Tongue (tissue), 1 donor: ENCODE measurements at regions not wholly inside any gene's neighbourhood (a gene's known extent, or its start where the extent isn't known, plus 50 kb on each side); places are given as distances from the start of the nearest gene placed in this dataset.
"Not testable (repeated sequence)": the region's sequence is repeated elsewhere in the genome, so short reads cannot be mapped to it uniquely, and the experiment has no call there.

Source experiments
- DNase-seq: peaks from one replicate; pipeline ENCODE4 v3.0.0-alpha.2; 2015

GRCh38 chr6:51060262-51060762 lies 241.6 kb downstream of the TFAP2B start:
- no peak for DNase-seq

- DNase-seq = no peak
Observed at GRCh38 chr6:51062166-51062722, 243.6 kb downstream of the TFAP2B start.

GRCh38 chr6:51077821-51078518 lies 259.3 kb downstream of the TFAP2B start:
- no peak for DNase-seq

- DNase-seq = no peak
Observed at GRCh38 chr6:51090343-51090742, 271.7 kb downstream of the TFAP2B start.

GRCh38 chr6:51093871-51094270 lies 275.2 kb downstream of the TFAP2B start:
- DNase-seq = no peak

- DNase-seq = no peak
Observed at GRCh38 chr6:51094271-51094670, 275.6 kb downstream of the TFAP2B start.

- DNase-seq = no peak
Observed at GRCh38 chr6:51098246-51098645, 279.6 kb downstream of the TFAP2B start.

- no peak for DNase-seq
Observed at GRCh38 chr6:51098791-51099190, 280.1 kb downstream of the TFAP2B start.

- DNase-seq = no peak
Observed at GRCh38 chr6:51099201-51099600, 280.5 kb downstream of the TFAP2B start.

GRCh38 chr6:51105357-51105756 lies 286.7 kb downstream of the TFAP2B start:
- DNase-seq = no peak

- DNase-seq = no peak
Observed at GRCh38 chr6:51107769-51108203, 289.1 kb downstream of the TFAP2B start.

- no peak for DNase-seq
Observed at GRCh38 chr6:51108563-51109234, 290.0 kb downstream of the TFAP2B start.

GRCh38 chr6:51112731-51113130 lies 294.1 kb downstream of the TFAP2B start:
- DNase-seq = peak; percentile 6

- peak; percentile 8 for DNase-seq
Observed at GRCh38 chr6:51116723-51117122, 298.1 kb downstream of the TFAP2B start.

- DNase-seq = no peak
Observed at GRCh38 chr6:51118792-51119191, 300.1 kb downstream of the TFAP2B start.

- no peak for DNase-seq
Observed at GRCh38 chr6:51120016-51120415, 301.3 kb downstream of the TFAP2B start.

- DNase-seq = not testable (repeated sequence)
Observed at GRCh38 chr6:51121380-51121976, 302.8 kb downstream of the TFAP2B start.

GRCh38 chr6:51129043-51129442 lies 310.4 kb downstream of the TFAP2B start:
- no peak for DNase-seq

- no peak for DNase-seq
Observed at GRCh38 chr6:51137777-51138176, 319.1 kb downstream of the TFAP2B start.

- peak; percentile 16 for DNase-seq
Observed at GRCh38 chr6:51139950-51140385, 321.3 kb downstream of the TFAP2B start.

GRCh38 chr6:51141080-51141479 lies 322.4 kb downstream of the TFAP2B start:
- DNase-seq = no peak

GRCh38 chr6:51147756-51148155 lies 329.1 kb downstream of the TFAP2B start:
- no peak for DNase-seq

GRCh38 chr6:51152594-51152993 lies 333.9 kb downstream of the TFAP2B start:
- DNase-seq = no peak
